HG02852 (cell line): ENCODE measurements at regions not wholly inside any gene's neighbourhood (a gene's known extent, or its start where the extent isn't known, plus 50 kb on each side); places are given as distances from the start of the nearest gene placed in this dataset.
"Not testable (repeated sequence)": the region's sequence is repeated elsewhere in the genome, so short reads cannot be mapped to it uniquely, and the experiment has no call there.

ENCODE experiments used
- ATAC-seq: cut with Tn5 transposase; IDR thresholded peaks from one replicate; pipeline ENCODE4 v1.9.1; 2021; ENCODE audit warnings: mild to moderate bottlenecking, moderate library complexity; ENCODE audit not compliant: unreplicated experiment

DNA sequence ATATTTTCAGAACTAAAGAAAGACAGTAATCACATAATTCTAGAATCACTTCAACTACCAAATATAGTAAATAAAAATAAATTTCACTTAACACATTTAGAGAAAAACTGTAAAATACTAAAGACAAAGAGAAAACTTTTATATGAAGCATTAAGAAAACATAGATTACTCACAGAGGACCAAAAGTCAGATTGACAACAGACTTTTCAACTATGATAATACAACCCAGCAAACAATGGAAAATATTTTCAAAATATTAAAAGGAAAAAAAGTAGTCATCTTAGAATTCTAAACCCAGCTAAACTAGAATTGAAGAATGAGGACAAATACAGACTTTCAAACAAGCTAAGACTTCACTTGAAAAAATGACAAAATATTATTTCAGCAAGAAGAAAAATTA lies 164.8 kb upstream of the ARID1B start:
- no peak for ATAC-seq

DNA sequence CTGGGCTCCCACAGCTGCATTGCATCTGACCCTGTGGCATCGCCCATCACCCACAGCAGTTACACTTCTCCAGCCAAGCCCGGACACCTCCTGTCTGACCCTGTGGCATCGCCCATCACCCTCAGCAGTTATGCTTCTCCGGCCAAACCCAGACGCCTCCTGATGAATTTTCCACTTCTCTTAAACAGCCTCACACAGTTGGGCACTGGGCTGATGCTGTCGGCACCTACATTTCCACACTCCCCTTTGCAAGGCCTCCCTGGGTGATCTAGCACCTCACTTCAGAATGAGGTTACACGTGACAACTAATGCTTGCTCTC lies 175.2 kb upstream of the ARID1B start:
- ATAC-seq = no peak

- no peak for ATAC-seq
Observed at GRCh38 chr6:156601152-156602065, 175.8 kb upstream of the ARID1B start.

GRCh38 chr6:156600678-156601077 lies 176.5 kb upstream of the ARID1B start:
- no peak for ATAC-seq

DNA sequence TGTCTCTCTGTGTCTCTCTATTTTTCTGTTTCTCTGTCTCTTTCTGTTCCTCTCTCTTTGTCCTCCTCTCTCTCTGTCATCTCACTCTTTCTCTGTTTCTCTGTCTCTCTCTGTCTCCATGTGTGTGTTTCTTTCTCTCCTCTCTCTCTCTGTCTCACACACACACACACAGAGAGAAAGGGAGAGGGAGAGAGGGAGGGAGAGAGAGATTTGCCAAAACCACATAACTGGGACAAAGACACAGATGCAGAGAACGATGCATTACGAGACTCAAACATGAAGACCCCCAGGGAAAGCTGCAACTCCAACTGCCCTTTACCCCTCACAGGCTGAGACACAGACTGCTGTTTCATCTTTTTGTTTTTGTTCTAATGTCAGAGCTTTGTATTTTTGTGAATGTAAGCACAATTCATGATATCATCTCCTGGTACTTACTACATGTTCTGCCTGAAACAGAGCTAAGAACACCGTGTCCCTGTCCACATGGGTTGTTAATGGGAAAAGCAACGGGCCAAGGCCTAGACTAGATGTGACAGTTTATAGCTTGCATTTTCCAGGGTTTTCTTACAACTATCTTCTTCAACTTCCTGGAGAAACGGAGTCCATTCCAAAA lies 177.1 kb upstream of the ARID1B start:
- ATAC-seq = no peak

DNA sequence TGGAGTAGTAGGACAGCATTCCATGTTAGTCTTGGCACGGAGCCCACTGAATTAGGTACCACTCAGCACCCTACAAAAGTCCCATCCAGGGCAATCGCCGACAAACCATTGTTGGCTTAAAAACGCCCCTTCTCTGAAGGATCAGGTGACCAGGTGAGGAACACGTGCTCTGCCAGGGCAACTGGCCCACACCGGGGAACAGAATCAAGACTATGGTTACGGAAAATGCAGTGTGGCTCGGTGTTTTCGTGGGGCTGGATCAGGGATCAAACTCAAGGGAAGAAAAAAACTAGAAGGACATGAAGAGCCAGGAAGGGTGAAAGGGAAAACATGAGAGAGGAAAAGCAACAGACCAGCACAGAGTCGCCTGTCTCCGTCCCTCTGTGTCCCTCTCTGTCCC lies 177.8 kb upstream of the ARID1B start:
- no peak for ATAC-seq

DNA sequence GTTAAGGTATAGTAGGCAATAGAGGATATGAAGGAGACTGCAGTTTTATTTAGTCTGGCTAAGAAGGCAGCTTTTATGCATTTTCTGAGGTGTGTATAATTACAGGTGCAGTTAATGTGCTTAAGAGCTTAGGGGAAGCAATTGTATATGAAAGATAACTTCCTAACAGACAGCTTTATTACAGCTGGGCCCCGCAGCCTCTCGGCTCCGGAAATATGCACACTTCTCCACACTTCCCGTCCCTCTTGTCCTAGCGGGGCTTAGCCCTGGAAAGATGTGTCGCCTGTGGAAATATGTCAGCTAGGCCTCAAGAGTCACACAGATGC lies 178.4 kb upstream of the ARID1B start:
- ATAC-seq = no peak

- no peak for ATAC-seq
Observed at GRCh38 chr6:156598071-156598854, 178.9 kb upstream of the ARID1B start.

DNA sequence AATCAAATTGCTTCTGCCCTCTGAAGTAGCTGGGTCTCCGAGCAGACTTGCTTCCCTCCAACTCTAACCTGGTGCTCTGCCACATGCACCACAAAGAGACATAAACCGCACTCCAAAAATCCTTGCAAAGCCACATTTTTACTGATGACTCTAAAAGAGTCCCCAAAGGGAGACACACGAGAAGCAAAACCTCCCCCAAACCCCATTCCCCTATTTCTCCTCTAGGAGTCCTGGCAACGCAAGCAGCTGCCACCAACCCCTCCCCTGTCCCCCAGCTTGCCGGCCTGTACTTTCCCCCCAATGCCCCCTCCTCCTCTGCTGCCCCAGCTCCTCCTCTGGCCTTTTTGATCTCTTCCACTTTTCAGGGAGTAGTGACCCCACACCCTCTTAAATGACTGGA lies 180.1 kb upstream of the ARID1B start:
- ATAC-seq = no peak

GRCh38 chr6:156595476-156595875 lies 181.7 kb upstream of the ARID1B start:
- no peak for ATAC-seq

- ATAC-seq = no peak
Observed at GRCh38 chr6:156593893-156594292, 183.3 kb upstream of the ARID1B start.

- ATAC-seq = no peak
Observed at GRCh38 chr6:156593127-156593526, 184.1 kb upstream of the ARID1B start.

DNA sequence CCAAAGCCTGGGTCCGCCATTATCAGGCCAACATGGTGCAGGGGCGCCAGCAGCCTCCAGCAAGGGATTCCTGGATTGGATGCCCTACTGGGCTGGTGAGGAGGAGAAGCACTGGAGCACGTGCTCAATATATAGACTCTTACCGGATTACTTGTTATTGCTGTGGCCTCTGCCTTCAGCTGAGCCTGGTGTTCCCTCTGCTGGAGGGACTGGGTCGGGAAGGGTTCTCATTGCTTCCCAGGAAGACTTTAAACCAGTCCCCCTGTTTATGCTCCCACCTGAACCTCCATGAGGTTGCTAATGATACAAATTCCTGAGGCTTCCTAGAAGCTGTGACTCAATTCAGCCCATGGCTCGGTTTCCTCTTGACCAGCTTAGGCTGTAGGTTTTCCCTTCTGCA lies 186.7 kb upstream of the ARID1B start:
- ATAC-seq = no peak

DNA sequence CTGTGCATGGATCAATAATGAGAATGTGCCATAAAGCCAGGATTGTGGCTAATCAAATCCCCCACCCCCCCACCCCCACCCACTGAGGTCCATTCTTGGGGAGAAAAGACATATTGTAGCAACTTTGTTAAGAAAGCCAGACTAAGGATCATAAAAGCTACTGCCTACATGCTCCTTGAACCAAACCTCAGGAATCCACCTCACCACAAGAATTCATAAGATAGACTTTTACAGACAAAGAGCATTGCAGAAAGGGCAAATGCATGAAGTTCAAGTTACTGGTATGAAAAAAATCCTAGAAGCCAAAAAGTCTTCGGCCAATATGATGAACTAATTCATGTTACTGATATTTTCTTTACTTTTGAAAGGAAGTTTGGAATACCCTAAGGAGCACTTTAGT lies 187.9 kb upstream of the ARID1B start:
- ATAC-seq = no peak

DNA sequence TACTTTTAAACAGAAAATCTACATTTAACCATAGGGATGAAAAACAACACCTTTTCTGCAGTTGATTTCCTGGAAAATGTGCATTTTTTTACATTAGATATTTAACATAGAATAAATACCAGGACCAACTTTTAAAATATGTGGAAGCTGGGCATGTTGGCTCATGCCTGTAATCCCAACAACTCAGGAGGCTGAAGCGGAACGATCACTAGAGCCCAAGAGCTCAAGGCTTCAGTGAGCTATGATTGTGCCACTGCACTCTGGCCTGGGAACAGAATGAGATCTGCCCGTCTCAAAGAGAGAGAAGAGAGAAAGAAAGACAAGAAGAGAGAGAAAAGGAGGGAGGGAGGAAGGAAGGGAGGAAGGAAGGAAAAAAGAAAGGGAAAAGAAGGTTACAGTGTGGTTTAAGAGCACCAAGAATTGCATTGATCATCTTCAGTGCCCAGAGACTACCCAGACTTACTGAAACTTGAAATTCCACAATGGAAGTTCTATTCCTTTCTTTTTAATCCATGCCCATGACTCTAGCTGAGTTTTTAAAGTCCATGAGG lies 189.4 kb upstream of the ARID1B start:
- ATAC-seq = no peak

GRCh38 chr6:156587071-156587470 lies 190.1 kb upstream of the ARID1B start:
- no peak for ATAC-seq

GRCh38 chr6:156585859-156586258 lies 191.3 kb upstream of the ARID1B start:
- no peak for ATAC-seq

DNA sequence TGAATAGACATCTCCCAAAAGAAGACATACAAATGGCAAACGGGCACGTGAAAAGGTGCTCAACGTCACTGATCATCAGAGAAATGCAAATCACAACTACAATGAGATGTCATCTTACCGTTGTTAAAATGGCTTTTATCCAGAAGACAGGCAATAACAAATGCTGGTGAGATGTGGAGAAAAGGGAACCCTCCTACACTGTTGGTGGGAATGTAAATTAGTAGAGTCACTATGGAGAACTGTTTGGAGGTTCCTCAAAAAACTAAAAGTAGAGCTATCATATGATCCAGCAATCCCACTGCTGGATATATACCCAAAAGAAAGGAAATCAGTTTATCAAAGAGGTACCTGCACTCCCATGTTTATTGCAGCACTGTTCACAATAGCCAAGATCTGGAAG lies 193.1 kb upstream of the ARID1B start:
- ATAC-seq = not testable (repeated sequence)

DNA sequence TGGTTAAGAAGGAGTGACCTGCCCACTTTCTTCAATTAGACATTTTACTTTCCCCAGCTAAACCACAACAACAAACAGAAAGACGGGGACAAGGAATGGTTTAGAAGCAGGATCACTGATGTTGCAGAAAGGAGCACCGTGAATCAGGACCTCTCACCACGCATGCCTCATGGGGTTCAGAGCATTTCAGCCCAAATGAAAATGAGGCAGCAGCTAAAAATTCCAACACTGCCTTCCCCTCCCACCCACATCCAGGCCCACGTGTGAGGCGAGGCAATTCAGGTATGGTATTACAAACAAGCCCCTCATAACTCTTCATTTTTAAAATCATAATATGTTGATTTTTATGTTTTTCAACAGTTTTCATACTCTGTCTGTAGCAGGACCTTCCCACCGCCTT lies 194.1 kb upstream of the ARID1B start:
- no peak for ATAC-seq

- ATAC-seq = peak; percentile 54
Observed at GRCh38 chr6:156582509-156582992, 194.6 kb upstream of the ARID1B start.

DNA sequence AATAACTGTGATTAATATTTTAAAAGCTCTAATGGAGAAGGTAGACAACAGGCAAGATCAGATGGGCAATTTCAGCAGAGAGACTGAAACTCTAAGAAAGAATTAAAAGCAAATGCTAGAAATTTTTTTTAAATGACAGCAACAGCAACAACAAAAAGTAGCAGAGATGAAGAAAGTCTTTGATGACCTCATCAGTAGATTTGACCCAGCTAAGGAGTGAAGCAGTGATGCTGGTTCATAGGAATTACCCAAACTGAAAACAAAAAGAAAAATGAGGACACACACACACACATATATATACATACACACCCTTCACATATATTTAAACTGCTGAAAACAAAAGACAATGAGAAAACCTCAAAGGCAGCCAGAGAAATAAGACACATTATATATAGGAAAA lies 197.6 kb upstream of the ARID1B start:
- ATAC-seq = no peak

- no peak for ATAC-seq
Observed at GRCh38 chr6:156577749-156578148, 199.4 kb upstream of the ARID1B start.
